SK-N-SH (cell line): ENCODE measurements at regions not wholly inside any gene's neighbourhood (a gene's known extent, or its start where the extent isn't known, plus 50 kb on each side); places are given as distances from the start of the nearest gene placed in this dataset.

Source experiments
- CTCF ChIA-PET: fragments of 300-600, 350-600 bp; formaldehyde crosslinking; extraction: SDS; loops from one replicate; lab custom pipeline; 2021; lab: Yijun Ruan, JAX
- POLR2A ChIA-PET: fragments of 350-600 bp; sonication (Branson Sonifier 250); formaldehyde crosslinking; extraction: SDS; loops from one replicate; lab custom pipeline; 2020; ENCODE audit warnings: antibody characterized with exemption, inconsistent platforms; lab: Yijun Ruan, JAX
- DNase-seq: peaks from one replicate; pipeline ENCODE4 v3.0.0; 2012
- H2AFZ ChIP-seq: fragments of 200-600 bp; sonication (generic); 2 replicates; pipeline ENCODE4 v1.8.1; 2016; ENCODE audit warnings: antibody characterized with exemption, mild to moderate bottlenecking, low read depth
- H3F3A ChIP-seq: fragments of 200-600 bp; sonication (generic); replicated peaks from 2 replicates; pipeline ENCODE3; 2016; ENCODE audit warnings: antibody characterized with exemption, mild to moderate bottlenecking; ENCODE audit not compliant: insufficient read depth
- H3K27ac ChIP-seq, 2 experiments: fragments of 200-500 bp in 1 of 2; fragments of 200-600 bp in 1 of 2; sonication (Bioruptor generic) in 1 of 2; sonication (generic), shearing (Covaris generic) in 1 of 2; 2 replicates each; pipeline versions ENCODE4 v1.5.1 to v1.6.1; 2014 to 2016; ENCODE audit warnings: low read depth in 2 of 2, inconsistent platforms in 1 of 2, low read length in 1 of 2, mild to moderate bottlenecking in 1 of 2, mixed read lengths in 1 of 2
- H3K27me3 ChIP-seq: fragments of 200-600 bp; sonication (generic), shearing (Covaris generic); 2 replicates; pipeline ENCODE4 v1.6.1; 2016; ENCODE audit warnings: mixed run types; ENCODE audit not compliant: insufficient read depth
- H3K36me3 ChIP-seq, 2 experiments: fragments of 200-500 bp in 1 of 2; fragments of 200-600 bp in 1 of 2; sonication (Bioruptor generic) in 1 of 2; sonication (generic) in 1 of 2; replicated peaks in 1 of 2; 2 replicates each; pipeline versions ENCODE3 to v1.5.1; 2014 to 2016; ENCODE audit warnings: low read length in 1 of 2, mild to moderate bottlenecking in 1 of 2; ENCODE audit not compliant: insufficient read depth in 2 of 2, control insufficient read depth in 1 of 2
- H3K4me1 ChIP-seq, 2 experiments: fragments of 200-500 bp in 1 of 2; fragments of 200-600 bp in 1 of 2; sonication (Bioruptor generic) in 1 of 2; sonication (generic), shearing (Covaris generic) in 1 of 2; 2 replicates each; pipeline versions ENCODE4 v1.5.1 to v1.6.1; 2014 to 2016; ENCODE audit warnings: low read depth in 1 of 2, low read length in 1 of 2, mixed run types in 1 of 2; ENCODE audit not compliant: insufficient read depth in 2 of 2, control insufficient read depth in 1 of 2
- H3K4me2 ChIP-seq: fragments of 200-600 bp; sonication (generic), shearing (Covaris generic); 2 replicates; pipeline ENCODE4 v1.6.1; 2017; ENCODE audit warnings: mixed run types
- H3K4me3 ChIP-seq, 2 experiments: fragments of 200-500 bp in 1 of 2; fragments of 200-600 bp in 1 of 2; sonication (Bioruptor generic) in 1 of 2; sonication (generic), shearing (Covaris generic) in 1 of 2; 2 replicates each; pipeline versions ENCODE4 v1.5.1 to v1.8.1; 2014 to 2016; ENCODE audit warnings: low read depth in 2 of 2, inconsistent platforms in 1 of 2, low read length in 1 of 2, mild to moderate bottlenecking in 1 of 2, mixed read lengths in 1 of 2, moderate library complexity in 1 of 2
- H3K79me2 ChIP-seq: fragments of 200-600 bp; sonication (generic); 2 replicates; pipeline ENCODE4 v1.8.1; 2017; ENCODE audit warnings: mild to moderate bottlenecking; ENCODE audit not compliant: insufficient read depth
- H3K9ac ChIP-seq: fragments of 200-600 bp; sonication (generic); 2 replicates; pipeline ENCODE4 v1.6.1; 2017; ENCODE audit warnings: mixed run types
- H3K9me2 ChIP-seq: fragments of 200-600 bp; sonication (generic); 2 replicates; pipeline ENCODE4 v1.6.1; 2017; ENCODE audit warnings: mixed run types
- H3K9me3 ChIP-seq: fragments of 200-600 bp; sonication (generic); 2 replicates; pipeline ENCODE4 v1.6.1; 2017; ENCODE audit warnings: mixed run types, mild to moderate bottlenecking, moderate library complexity
- H4K20me1 ChIP-seq: fragments of 200-600 bp; sonication (generic); 2 replicates; pipeline ENCODE4 v1.6.1; 2017; ENCODE audit warnings: mild to moderate bottlenecking, mixed run types; ENCODE audit not compliant: insufficient read depth
- EP300 ChIP-seq, 2 experiments: IDR thresholded peaks; 2 replicates each; pipeline versions ENCODE4 v1.4.0 to v1.6.1; 2012; ENCODE audit warnings: borderline replicate concordance in 1 of 2, low read depth in 1 of 2, low read length in 1 of 2
- EZH2phosphoT487 ChIP-seq: fragments of 200-600 bp; sonication (generic); IDR thresholded peaks from 2 replicates; pipeline ENCODE4 v1.6.1; 2017; ENCODE audit warnings: low read depth, mixed run types, mild to moderate bottlenecking, antibody characterized with exemption, moderate library complexity, borderline replicate concordance
- FOXM1 ChIP-seq: IDR thresholded peaks from 2 replicates; pipeline ENCODE4 v1.4.0; 2012; ENCODE audit warnings: low read depth, mild to moderate bottlenecking
- GABPA ChIP-seq: IDR thresholded peaks from 2 replicates; pipeline ENCODE4 v1.4.0; 2012; ENCODE audit warnings: low read depth, mild to moderate bottlenecking
- GATA2 ChIP-seq: sonication (generic); formaldehyde crosslinking; IDR thresholded peaks from 2 replicates; pipeline ENCODE4 v1.5.0; 2020; ENCODE audit warnings: mild to moderate bottlenecking, missing genetic modification reagents
- NFIC ChIP-seq: IDR thresholded peaks from 2 replicates; pipeline ENCODE4 v1.4.0; 2012; ENCODE audit warnings: borderline replicate concordance
- POLR2AphosphoS5 ChIP-seq: IDR thresholded peaks from 2 replicates; pipeline ENCODE4 v1.6.1; 2012; ENCODE audit warnings: low read depth, low read length
- RAD21 ChIP-seq: IDR thresholded peaks from 2 replicates; pipeline ENCODE4 v1.6.1; 2012; ENCODE audit warnings: mild to moderate bottlenecking, low read length
- RCOR1 ChIP-seq: fragments of 150-350 bp; IDR thresholded peaks from 2 replicates; pipeline ENCODE4 v1.6.1; 2017; ENCODE audit warnings: antibody characterized with exemption, low read length
- SMC3 ChIP-seq: IDR thresholded peaks from 2 replicates; pipeline ENCODE4 v1.6.1; 2012; ENCODE audit warnings: low read depth, low read length, improper control_type of control experiment
- TCF12 ChIP-seq: IDR thresholded peaks from 2 replicates; pipeline ENCODE4 v1.4.0; 2012
- YY1 ChIP-seq: IDR thresholded peaks from 2 replicates; pipeline ENCODE4 v1.4.0; 2012; ENCODE audit warnings: low read depth, mild to moderate bottlenecking
- WGBS: methylation state at CpG from one replicate; pipeline ENCODE4 v1.1.6; 2017; ENCODE audit warnings: low lambda C conversion rate; 5-methylcytosine and 5-hydroxymethylcytosine counted together
- TF ChIP-seq, protein P1 (sequence below): IDR thresholded peaks from 2 replicates; pipeline ENCODE4 v1.4.0; 2012; ENCODE audit warnings: low read depth
- TF ChIP-seq, protein P2 (sequence below): IDR thresholded peaks from 2 replicates; pipeline ENCODE4; 2012
- TF ChIP-seq, protein P3 (sequence below): fragments of 200-600 bp; sonication (generic); IDR thresholded peaks from 2 replicates; pipeline ENCODE4 v1.6.1; 2017; ENCODE audit warnings: antibody characterized with exemption, mild to moderate bottlenecking, moderate library complexity
- TF ChIP-seq, protein P4 (sequence below): fragments of 150-350 bp; IDR thresholded peaks from 2 replicates; pipeline ENCODE4 v1.6.1; 2016; ENCODE audit warnings: mild to moderate bottlenecking, low read depth, low read length
- TF ChIP-seq, protein P5 (sequence below): IDR thresholded peaks from 2 replicates; pipeline ENCODE4 v1.4.0; 2012; ENCODE audit warnings: low read depth, borderline replicate concordance
- TF ChIP-seq, protein P6 (sequence below): IDR thresholded peaks from 2 replicates; pipeline ENCODE4 v1.6.1; 2012; ENCODE audit warnings: mild to moderate bottlenecking, low read depth, low read length, moderate library complexity

DNA sequence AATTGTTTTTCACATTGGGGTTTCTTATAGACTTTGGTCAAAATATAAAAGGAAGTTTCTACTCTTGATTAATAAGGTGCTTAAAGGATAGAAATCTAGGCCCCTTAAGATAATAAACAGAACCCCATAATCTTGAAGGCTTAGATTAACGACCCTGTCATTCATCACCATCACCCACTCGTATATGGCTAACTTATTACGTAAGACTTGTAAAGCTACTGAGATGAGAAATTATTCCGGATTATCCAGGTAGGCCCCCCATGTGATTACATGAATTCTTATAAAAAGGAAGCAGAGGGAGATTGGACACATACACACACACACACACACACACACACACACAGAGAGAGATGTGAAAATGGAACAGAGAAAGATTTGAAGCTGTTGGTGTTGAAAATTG lies 1489.2 kb upstream of the TENM4 start:
- H3K36me3 ChIP-seq: no peaks in the 10 kb centered on the region
- no peak for DNase-seq
- no peaks in the 10 kb centered on the region for H4K20me1 ChIP-seq
- H3K9ac ChIP-seq: no peak overlapping the region
- no peak overlapping the region for H3K4me2 ChIP-seq
- TF ChIP-seq EP300 (IDR thresholded peaks at IDR 0.05; ENCODE audit: borderline replicate concordance in 1 of 2, low read depth in 1 of 2, low read length in 1 of 2) (no peak), FOXM1 (no peak), SMC3 (no peak), GABPA (no peak), POLR2AphosphoS5 (no peak), YY1 (no peak), NFIC (no peak), TCF12 (no peak), EZH2phosphoT487 (no peak), RAD21 (no peak), RCOR1 (no peak), GATA2 (CRISPR knock-in tag) (no peak)
- TF ChIP-seq, protein P1, sequence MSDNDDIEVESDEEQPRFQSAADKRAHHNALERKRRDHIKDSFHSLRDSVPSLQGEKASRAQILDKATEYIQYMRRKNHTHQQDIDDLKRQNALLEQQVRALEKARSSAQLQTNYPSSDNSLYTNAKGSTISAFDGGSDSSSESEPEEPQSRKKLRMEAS: no peak
- TF ChIP-seq, protein P2, sequence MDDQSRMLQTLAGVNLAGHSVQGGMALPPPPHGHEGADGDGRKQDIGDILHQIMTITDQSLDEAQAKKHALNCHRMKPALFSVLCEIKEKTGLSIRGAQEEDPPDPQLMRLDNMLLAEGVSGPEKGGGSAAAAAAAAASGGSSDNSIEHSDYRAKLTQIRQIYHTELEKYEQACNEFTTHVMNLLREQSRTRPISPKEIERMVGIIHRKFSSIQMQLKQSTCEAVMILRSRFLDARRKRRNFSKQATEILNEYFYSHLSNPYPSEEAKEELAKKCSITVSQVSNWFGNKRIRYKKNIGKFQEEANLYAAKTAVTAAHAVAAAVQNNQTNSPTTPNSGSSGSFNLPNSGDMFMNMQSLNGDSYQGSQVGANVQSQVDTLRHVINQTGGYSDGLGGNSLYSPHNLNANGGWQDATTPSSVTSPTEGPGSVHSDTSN: no peak
- TF ChIP-seq, protein P3, sequence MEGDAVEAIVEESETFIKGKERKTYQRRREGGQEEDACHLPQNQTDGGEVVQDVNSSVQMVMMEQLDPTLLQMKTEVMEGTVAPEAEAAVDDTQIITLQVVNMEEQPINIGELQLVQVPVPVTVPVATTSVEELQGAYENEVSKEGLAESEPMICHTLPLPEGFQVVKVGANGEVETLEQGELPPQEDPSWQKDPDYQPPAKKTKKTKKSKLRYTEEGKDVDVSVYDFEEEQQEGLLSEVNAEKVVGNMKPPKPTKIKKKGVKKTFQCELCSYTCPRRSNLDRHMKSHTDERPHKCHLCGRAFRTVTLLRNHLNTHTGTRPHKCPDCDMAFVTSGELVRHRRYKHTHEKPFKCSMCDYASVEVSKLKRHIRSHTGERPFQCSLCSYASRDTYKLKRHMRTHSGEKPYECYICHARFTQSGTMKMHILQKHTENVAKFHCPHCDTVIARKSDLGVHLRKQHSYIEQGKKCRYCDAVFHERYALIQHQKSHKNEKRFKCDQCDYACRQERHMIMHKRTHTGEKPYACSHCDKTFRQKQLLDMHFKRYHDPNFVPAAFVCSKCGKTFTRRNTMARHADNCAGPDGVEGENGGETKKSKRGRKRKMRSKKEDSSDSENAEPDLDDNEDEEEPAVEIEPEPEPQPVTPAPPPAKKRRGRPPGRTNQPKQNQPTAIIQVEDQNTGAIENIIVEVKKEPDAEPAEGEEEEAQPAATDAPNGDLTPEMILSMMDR: no peak
- TF ChIP-seq, protein P4, sequence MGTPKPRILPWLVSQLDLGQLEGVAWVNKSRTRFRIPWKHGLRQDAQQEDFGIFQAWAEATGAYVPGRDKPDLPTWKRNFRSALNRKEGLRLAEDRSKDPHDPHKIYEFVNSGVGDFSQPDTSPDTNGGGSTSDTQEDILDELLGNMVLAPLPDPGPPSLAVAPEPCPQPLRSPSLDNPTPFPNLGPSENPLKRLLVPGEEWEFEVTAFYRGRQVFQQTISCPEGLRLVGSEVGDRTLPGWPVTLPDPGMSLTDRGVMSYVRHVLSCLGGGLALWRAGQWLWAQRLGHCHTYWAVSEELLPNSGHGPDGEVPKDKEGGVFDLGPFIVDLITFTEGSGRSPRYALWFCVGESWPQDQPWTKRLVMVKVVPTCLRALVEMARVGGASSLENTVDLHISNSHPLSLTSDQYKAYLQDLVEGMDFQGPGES: no peak
- TF ChIP-seq, protein P5, sequence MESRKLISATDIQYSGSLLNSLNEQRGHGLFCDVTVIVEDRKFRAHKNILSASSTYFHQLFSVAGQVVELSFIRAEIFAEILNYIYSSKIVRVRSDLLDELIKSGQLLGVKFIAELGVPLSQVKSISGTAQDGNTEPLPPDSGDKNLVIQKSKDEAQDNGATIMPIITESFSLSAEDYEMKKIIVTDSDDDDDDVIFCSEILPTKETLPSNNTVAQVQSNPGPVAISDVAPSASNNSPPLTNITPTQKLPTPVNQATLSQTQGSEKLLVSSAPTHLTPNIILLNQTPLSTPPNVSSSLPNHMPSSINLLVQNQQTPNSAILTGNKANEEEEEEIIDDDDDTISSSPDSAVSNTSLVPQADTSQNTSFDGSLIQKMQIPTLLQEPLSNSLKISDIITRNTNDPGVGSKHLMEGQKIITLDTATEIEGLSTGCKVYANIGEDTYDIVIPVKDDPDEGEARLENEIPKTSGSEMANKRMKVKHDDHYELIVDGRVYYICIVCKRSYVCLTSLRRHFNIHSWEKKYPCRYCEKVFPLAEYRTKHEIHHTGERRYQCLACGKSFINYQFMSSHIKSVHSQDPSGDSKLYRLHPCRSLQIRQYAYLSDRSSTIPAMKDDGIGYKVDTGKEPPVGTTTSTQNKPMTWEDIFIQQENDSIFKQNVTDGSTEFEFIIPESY: no peak
- TF ChIP-seq, protein P6, sequence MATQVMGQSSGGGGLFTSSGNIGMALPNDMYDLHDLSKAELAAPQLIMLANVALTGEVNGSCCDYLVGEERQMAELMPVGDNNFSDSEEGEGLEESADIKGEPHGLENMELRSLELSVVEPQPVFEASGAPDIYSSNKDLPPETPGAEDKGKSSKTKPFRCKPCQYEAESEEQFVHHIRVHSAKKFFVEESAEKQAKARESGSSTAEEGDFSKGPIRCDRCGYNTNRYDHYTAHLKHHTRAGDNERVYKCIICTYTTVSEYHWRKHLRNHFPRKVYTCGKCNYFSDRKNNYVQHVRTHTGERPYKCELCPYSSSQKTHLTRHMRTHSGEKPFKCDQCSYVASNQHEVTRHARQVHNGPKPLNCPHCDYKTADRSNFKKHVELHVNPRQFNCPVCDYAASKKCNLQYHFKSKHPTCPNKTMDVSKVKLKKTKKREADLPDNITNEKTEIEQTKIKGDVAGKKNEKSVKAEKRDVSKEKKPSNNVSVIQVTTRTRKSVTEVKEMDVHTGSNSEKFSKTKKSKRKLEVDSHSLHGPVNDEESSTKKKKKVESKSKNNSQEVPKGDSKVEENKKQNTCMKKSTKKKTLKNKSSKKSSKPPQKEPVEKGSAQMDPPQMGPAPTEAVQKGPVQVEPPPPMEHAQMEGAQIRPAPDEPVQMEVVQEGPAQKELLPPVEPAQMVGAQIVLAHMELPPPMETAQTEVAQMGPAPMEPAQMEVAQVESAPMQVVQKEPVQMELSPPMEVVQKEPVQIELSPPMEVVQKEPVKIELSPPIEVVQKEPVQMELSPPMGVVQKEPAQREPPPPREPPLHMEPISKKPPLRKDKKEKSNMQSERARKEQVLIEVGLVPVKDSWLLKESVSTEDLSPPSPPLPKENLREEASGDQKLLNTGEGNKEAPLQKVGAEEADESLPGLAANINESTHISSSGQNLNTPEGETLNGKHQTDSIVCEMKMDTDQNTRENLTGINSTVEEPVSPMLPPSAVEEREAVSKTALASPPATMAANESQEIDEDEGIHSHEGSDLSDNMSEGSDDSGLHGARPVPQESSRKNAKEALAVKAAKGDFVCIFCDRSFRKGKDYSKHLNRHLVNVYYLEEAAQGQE: no peak
- no peaks in the 10 kb centered on the region for H3K9me2 ChIP-seq
- H3K4me3 ChIP-seq: no peak overlapping the region
- no peaks in the 10 kb centered on the region for H3K79me2 ChIP-seq
- H3F3A ChIP-seq: no peaks in the 10 kb centered on the region
- H3K4me1 ChIP-seq: no peaks in the 10 kb centered on the region
- ChIA-PET CTCF (no interaction called here), POLR2A (no interaction called here)
- no peak overlapping the region for H3K27ac ChIP-seq
- H3K9me3 ChIP-seq: no peaks in the 10 kb centered on the region
- H2AFZ ChIP-seq: no peak overlapping the region
- H3K27me3 ChIP-seq: no peaks in the 10 kb centered on the region
- WGBS: 63% methylated on average over 4 of the region's 4 CpGs
